H9 (cell line): ENCODE measurements at regions not wholly inside any gene's neighbourhood (a gene's known extent, or its start where the extent isn't known, plus 50 kb on each side); places are given as distances from the start of the nearest gene placed in this dataset.

Experiments
- DNase-seq: peaks from one replicate; pipeline ENCODE4 v3.0.0-alpha.2; 2017
- H2AFZ ChIP-seq: one replicate; pipeline ENCODE4 v1.6.1; 2013; ENCODE audit warnings: mild to moderate bottlenecking, low read length, control low read depth, moderate library complexity
- H2AK5ac ChIP-seq: 2 replicates; pipeline ENCODE4 v1.6.1; 2013; ENCODE audit warnings: low read length, control low read depth, mixed read lengths; ENCODE audit not compliant: insufficient read length
- H2BK120ac ChIP-seq: one replicate; pipeline ENCODE4 v1.6.1; 2013; ENCODE audit warnings: low read depth, mild to moderate bottlenecking, low read length, control low read depth, inconsistent platforms; ENCODE audit not compliant: poor library complexity, severe bottlenecking
- H2BK12ac ChIP-seq: 2 replicates; pipeline ENCODE4 v1.6.1; 2013; ENCODE audit warnings: low read length, control low read depth, mixed read lengths, low read depth; ENCODE audit not compliant: insufficient read length
- H2BK15ac ChIP-seq: 2 replicates; pipeline ENCODE4 v1.6.1; 2013; ENCODE audit warnings: low read depth, low read length, control low read depth
- H2BK20ac ChIP-seq: one replicate; pipeline ENCODE4 v1.6.1; 2013; ENCODE audit warnings: low read depth, mild to moderate bottlenecking, low read length, control low read depth, inconsistent platforms; ENCODE audit not compliant: poor library complexity, severe bottlenecking
- H2BK5ac ChIP-seq: 2 replicates; pipeline ENCODE4 v1.6.1; 2013; ENCODE audit warnings: low read length, control low read depth, mixed read lengths; ENCODE audit not compliant: insufficient read length
- H3K14ac ChIP-seq: 2 replicates; pipeline ENCODE4 v1.6.1; 2013; ENCODE audit warnings: low read length, control low read depth; ENCODE audit not compliant: insufficient read depth
- H3K18ac ChIP-seq: 2 replicates; pipeline ENCODE4 v1.6.1; 2013; ENCODE audit warnings: low read depth, mild to moderate bottlenecking, mixed read lengths, low read length, control low read depth; ENCODE audit not compliant: insufficient read length
- H3K23ac ChIP-seq: 2 replicates; pipeline ENCODE4 v1.6.1; 2013; ENCODE audit warnings: low read length, control low read depth, mixed read lengths, low read depth; ENCODE audit not compliant: insufficient read length
- H3K23me2 ChIP-seq: 2 replicates; pipeline ENCODE4 v1.6.1; 2013; ENCODE audit warnings: low read depth, mild to moderate bottlenecking, mixed read lengths, low read length, control low read depth; ENCODE audit not compliant: insufficient read length, poor library complexity, severe bottlenecking
- H3K27ac ChIP-seq: 2 replicates; pipeline ENCODE4 v1.5.1; 2013; ENCODE audit warnings: low read length, control low read depth, mixed read lengths, low read depth; ENCODE audit not compliant: insufficient read length
- H3K27me3 ChIP-seq: 2 replicates; pipeline ENCODE4 v1.6.1; 2013; ENCODE audit warnings: low read length, control low read depth, inconsistent platforms; ENCODE audit not compliant: insufficient read depth
- H3K4ac ChIP-seq: 2 replicates; pipeline ENCODE4 v1.6.1; 2013; ENCODE audit warnings: low read depth, mild to moderate bottlenecking, control low read depth, inconsistent platforms, low read length, moderate library complexity
- H3K4me1 ChIP-seq: 2 replicates; pipeline ENCODE4 v1.6.1; 2013; ENCODE audit warnings: low read length, control low read depth, inconsistent platforms; ENCODE audit not compliant: insufficient read depth
- H3K4me2 ChIP-seq: 2 replicates; pipeline ENCODE4 v1.6.1; 2013; ENCODE audit warnings: low read length, control low read depth, mixed read lengths; ENCODE audit not compliant: insufficient read length, insufficient read depth
- H3K56ac ChIP-seq: 2 replicates; pipeline ENCODE4 v1.6.1; 2013; ENCODE audit warnings: low read depth, mild to moderate bottlenecking, mixed read lengths, low read length, control low read depth; ENCODE audit not compliant: insufficient read length
- H3K79me1 ChIP-seq: 2 replicates; pipeline ENCODE4 v1.6.1; 2013; ENCODE audit warnings: low read depth, mild to moderate bottlenecking, moderate library complexity, low read length, control low read depth, inconsistent platforms; ENCODE audit not compliant: insufficient read depth, poor library complexity, severe bottlenecking
- H3K79me2 ChIP-seq: 2 replicates; pipeline ENCODE4 v1.6.1; 2013; ENCODE audit warnings: low read length, control low read depth, inconsistent platforms; ENCODE audit not compliant: insufficient read depth
- H3K9ac ChIP-seq: 2 replicates; pipeline ENCODE4 v1.6.1; 2013; ENCODE audit warnings: low read length, control low read depth, mixed read lengths; ENCODE audit not compliant: insufficient read length; ENCODE audit errors: extremely low read depth
- H3K9me3 ChIP-seq: one replicate; pipeline ENCODE4 v1.6.1; 2013; ENCODE audit warnings: low read depth, low read length, inconsistent platforms; ENCODE audit not compliant: control insufficient read depth
- H3T11ph ChIP-seq: one replicate; pipeline ENCODE4 v1.6.1; 2013; ENCODE audit warnings: mild to moderate bottlenecking, low read length, control low read depth, inconsistent platforms
- H4K20me1 ChIP-seq: one replicate; pipeline ENCODE4 v1.6.1; 2013; ENCODE audit not compliant: control insufficient read depth, insufficient read length, insufficient read depth
- H4K5ac ChIP-seq: 2 replicates; pipeline ENCODE4 v1.6.1; 2013; ENCODE audit warnings: low read depth, mild to moderate bottlenecking, mixed read lengths, low read length, control low read depth; ENCODE audit not compliant: insufficient read length
- H4K8ac ChIP-seq: replicated peaks from 2 replicates; pipeline ENCODE4 v1.6.1; 2013; ENCODE audit warnings: low read length, control low read depth, mixed read lengths, low read depth; ENCODE audit not compliant: insufficient read length
- H4K91ac ChIP-seq: 2 replicates; pipeline ENCODE4 v1.6.1; 2013; ENCODE audit warnings: low read depth, mild to moderate bottlenecking, moderate library complexity, mixed read lengths, low read length, control low read depth; ENCODE audit not compliant: insufficient read length
- H3K27ac Mint-ChIP-seq, 3 experiments: 2 replicates in 2 of 3; 3 replicates in 1 of 3; pipeline ENCODE4 v1.8.0; 2020 to 2021; ENCODE audit warnings: mixed read lengths in 3 of 3, mild to moderate bottlenecking in 1 of 3, moderate library complexity in 1 of 3
- H3K27me3 Mint-ChIP-seq: 2 replicates; pipeline ENCODE4 v1.8.0; 2021; ENCODE audit warnings: low read depth, mild to moderate bottlenecking, moderate library complexity, mixed read lengths
- H3K36me3 Mint-ChIP-seq, 3 experiments: 2 replicates in 2 of 3; 3 replicates in 1 of 3; pipeline ENCODE4 v1.8.0; 2020 to 2021; ENCODE audit warnings: low read depth in 3 of 3, mixed read lengths in 3 of 3; ENCODE audit not compliant: insufficient read depth in 1 of 3
- H3K4me1 Mint-ChIP-seq, 2 experiments: 2 replicates each; pipeline ENCODE4 v1.8.0; 2020; ENCODE audit warnings: mixed read lengths in 2 of 2
- H3K4me3 Mint-ChIP-seq, 2 experiments: 2 replicates in 1 of 2; 3 replicates in 1 of 2; pipeline ENCODE4 v1.8.0; 2020 to 2021; ENCODE audit warnings: mild to moderate bottlenecking in 2 of 2, mixed read lengths in 2 of 2, moderate library complexity in 1 of 2
- H3K9me3 Mint-ChIP-seq, 2 experiments: 2 replicates in 1 of 2; 3 replicates in 1 of 2; pipeline ENCODE4 v1.8.0; 2020; ENCODE audit warnings: mild to moderate bottlenecking in 2 of 2, mixed read lengths in 2 of 2, moderate library complexity in 1 of 2
- WGBS: extraction: QIAGEN DNeasy Blood & Tissue Kit; methylation state at CpG from one replicate; pipeline ENCODE4 v1.1.7; 2013; ENCODE audit warnings: missing lambda C conversion rate, low lambda C conversion rate, mixed read lengths; ENCODE audit not compliant: insufficient read length; ENCODE audit errors: extremely low coverage; 5-methylcytosine and 5-hydroxymethylcytosine counted together
- TF ChIP-seq, protein P1 (sequence below): fragments of 200-600 bp; sonication (generic); conservative IDR thresholded peaks from 3 replicates; pipeline ENCODE4 v1.8.0; 2021; ENCODE audit warnings: antibody characterized with exemption, mild to moderate bottlenecking

- Mint-ChIP-seq H3K4me3 (no peak overlapping the region), H3K27ac (no peak overlapping the region; a peak in 1 of 7 replicates), H3K27me3 (no peaks in the 10 kb centered on the region), H3K36me3 (no peaks in the 10 kb centered on the region), H3K9me3 (no peaks in the 10 kb centered on the region), H3K4me1 (peaks cover 3 to 4% of the 10 kb centered on the region in 2 experiments; a peak in 2 of 4 replicates)
- H3K56ac ChIP-seq, result no peak overlapping the region
- H2BK15ac ChIP-seq, result no peak overlapping the region
- H2BK120ac ChIP-seq, result no peak overlapping the region
- H3K23ac ChIP-seq, result no peak overlapping the region
- H4K8ac ChIP-seq, result no peak overlapping the region
- H2BK12ac ChIP-seq, result no peak overlapping the region
- no peak overlapping the region for H4K5ac ChIP-seq
- H3K79me1 ChIP-seq, result no peaks in the 10 kb centered on the region
- H3K14ac ChIP-seq, result no peak overlapping the region
- no peaks in the 10 kb centered on the region for H3K4me1 ChIP-seq
- no peaks in the 10 kb centered on the region for H3K9me3 ChIP-seq
- H2BK20ac ChIP-seq, result no peak overlapping the region
- H4K20me1 ChIP-seq, result no peaks in the 10 kb centered on the region
- no peak for DNase-seq
- no peak overlapping the region for H3K27ac ChIP-seq
- no peaks in the 10 kb centered on the region for H3K79me2 ChIP-seq
- H3K4ac ChIP-seq, result no peak overlapping the region
- TF ChIP-seq, protein P1, sequence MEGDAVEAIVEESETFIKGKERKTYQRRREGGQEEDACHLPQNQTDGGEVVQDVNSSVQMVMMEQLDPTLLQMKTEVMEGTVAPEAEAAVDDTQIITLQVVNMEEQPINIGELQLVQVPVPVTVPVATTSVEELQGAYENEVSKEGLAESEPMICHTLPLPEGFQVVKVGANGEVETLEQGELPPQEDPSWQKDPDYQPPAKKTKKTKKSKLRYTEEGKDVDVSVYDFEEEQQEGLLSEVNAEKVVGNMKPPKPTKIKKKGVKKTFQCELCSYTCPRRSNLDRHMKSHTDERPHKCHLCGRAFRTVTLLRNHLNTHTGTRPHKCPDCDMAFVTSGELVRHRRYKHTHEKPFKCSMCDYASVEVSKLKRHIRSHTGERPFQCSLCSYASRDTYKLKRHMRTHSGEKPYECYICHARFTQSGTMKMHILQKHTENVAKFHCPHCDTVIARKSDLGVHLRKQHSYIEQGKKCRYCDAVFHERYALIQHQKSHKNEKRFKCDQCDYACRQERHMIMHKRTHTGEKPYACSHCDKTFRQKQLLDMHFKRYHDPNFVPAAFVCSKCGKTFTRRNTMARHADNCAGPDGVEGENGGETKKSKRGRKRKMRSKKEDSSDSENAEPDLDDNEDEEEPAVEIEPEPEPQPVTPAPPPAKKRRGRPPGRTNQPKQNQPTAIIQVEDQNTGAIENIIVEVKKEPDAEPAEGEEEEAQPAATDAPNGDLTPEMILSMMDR, result no peak
- H3K18ac ChIP-seq, result no peak overlapping the region
- no CpG with 5 or more reads among the region's 4 CpGs for WGBS
- H3K27me3 ChIP-seq, result no peaks in the 10 kb centered on the region
- H3K4me2 ChIP-seq, result no peak overlapping the region
- no peak overlapping the region for H2AK5ac ChIP-seq
- H3K9ac ChIP-seq, result no peak overlapping the region
- H4K91ac ChIP-seq, result no peak overlapping the region
- H3T11ph ChIP-seq, result no peak overlapping the region
- H2BK5ac ChIP-seq, result no peak overlapping the region
- H3K23me2 ChIP-seq, result no peaks in the 10 kb centered on the region
- no peak overlapping the region for H2AFZ ChIP-seq
Observed at GRCh38 chr3:181431748-181432147, 280.0 kb upstream of the SOX2 start.
